GM19395 (cell line): ENCODE measurements at regions not wholly inside any gene's neighbourhood (a gene's known extent, or its start where the extent isn't known, plus 50 kb on each side); places are given as distances from the start of the nearest gene placed in this dataset.
"Not testable (repeated sequence)": the region's sequence is repeated elsewhere in the genome, so short reads cannot be mapped to it uniquely, and the experiment has no call there.

ENCODE experiments used
- ATAC-seq: cut with Tn5 transposase; IDR thresholded peaks from one replicate; pipeline ENCODE4 v1.9.1; 2021; ENCODE audit warnings: mild to moderate bottlenecking, moderate library complexity; ENCODE audit not compliant: unreplicated experiment

DNA sequence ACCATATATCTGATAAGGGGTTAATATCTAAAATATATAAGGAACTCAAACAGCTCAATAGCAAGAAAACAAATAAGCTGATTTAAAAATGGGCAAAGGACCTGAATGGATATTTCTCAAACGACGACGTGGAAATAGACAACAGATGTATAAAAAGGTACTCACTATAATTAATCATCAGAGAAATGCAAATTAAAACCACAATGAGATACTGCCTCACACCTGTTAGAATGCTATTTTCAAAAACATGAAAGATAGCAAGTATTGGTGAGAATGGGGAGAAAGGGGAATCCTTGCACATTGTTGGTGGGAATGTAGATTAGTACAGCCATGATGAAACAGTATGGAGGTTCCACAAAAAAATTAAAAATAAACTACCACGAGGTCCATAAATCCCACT is 163.2 kb downstream of the DKK1 start:
- no peak for ATAC-seq

DNA sequence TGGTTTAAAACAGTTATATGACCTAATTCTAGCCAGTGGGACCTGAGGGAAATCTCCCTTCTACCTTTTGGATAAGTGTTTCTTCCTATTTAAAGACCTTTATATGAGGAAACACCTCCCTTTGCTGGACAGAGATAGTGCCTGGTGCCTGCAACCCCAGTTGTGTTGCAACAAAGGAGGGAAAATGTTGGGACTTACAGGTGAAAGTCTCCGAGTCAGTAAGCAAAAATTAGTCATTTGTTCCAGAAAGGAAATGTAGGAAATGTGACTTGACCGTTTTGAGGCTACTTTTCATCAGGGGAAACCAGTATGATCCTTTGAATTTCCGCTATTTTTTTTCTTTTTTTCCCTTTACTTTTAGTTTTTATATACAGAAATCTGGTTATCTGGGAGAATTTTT is 165.5 kb downstream of the DKK1 start:
- no peak for ATAC-seq

DNA sequence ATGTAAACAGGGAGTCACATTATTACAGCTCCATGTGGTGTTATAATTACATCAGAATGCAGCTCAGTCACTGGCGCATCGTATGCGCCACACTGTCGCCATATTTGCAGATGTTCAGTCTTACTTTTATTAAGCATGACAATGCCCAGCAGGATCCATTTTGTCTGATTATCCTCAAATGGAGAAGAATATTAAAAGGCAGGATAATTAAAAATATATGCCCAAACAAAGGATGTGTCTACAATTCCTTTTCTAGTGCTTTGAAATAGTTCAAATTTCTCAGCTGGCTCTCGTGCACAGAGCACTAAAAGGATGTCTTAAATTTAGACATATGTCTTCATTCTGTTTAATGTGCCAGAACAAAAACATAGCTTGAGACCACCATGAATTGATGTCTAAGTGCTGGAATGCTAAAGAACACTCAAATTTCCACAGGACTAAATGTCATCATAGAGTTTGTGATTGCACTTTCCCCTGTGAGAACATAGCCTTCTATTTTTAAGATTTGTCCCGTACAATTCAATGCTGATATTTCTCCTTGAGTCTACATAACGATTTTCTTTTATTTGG is 168.0 kb downstream of the DKK1 start:
- ATAC-seq: no peak

DNA sequence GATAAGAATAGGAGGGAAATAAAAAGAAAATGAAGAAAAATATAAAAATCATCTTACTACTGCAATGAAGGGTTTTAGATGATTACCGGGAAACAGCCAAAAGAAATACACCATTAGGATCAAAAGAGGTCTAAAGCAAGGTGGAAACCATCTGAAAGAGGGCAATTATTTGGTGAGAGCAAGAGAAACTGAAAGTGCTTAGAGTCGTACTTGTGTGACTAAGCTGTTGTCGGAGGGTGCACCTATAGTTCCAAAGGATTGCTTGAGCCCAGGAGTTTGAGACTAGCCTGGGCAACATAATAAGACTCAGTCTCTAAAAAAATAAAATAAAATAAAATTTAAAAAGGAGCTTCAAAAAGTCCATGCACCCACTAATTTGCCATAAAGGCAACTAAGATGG is 169.5 kb downstream of the DKK1 start:
- peak; percentile 74 for ATAC-seq

DNA sequence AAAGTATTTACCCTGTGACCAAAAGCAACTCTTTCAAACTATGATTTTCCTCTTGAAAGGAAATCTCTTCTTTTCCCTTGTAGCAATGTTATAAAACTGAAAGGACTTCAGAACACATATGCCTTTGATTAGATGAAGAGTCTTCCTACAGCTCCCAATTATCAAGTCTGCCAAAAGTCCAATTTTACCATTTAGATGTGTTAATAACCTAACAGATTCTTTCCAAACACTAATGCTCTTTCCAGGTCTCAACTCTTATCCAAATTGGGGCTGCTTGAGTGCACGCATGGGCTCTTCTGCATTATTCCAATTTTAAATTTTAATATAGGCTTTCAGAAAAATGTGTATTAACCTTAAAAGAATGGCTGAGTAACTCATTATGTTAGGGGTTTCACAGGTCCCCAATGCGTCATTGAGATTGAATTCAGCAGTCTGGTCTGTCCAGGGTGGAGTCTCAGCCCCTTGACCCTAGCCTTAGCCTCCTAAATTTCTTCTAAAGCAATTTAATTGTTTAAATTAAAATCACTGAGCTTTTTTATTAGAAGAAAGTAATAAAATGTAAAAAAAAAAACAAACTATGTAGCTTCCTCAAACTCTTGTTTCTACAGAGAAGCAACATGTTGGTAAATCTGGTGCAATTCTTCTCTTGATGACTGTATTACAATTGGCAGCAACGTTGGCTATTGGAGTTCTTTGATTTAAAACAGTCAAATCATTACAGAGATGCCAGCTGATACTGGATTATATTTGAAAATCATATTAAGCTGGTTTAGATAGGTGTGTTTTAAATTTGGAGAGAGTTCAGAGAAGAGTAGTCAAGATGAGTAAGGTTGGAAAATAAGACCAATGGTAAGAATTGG is 170.4 kb downstream of the DKK1 start:
- no peak for ATAC-seq

DNA sequence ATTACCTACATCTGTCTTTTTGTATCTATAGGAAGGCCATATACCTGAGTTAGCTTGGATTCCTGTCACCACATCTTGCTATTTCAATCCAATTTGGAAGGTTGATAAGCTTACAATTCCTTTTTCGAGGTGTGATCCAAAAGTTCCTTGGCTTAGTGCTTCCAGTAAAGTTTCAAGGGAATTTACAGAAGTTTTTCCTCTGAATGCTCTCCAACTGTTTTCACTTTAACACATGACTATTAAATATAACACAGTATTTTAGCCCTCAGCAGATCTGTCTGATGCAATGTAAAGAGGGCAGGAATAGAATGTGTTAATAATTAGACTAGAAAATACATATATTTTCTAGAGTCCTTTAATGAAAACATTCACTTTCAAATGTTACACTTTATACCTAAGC is 171.4 kb downstream of the DKK1 start:
- ATAC-seq: no peak

DNA sequence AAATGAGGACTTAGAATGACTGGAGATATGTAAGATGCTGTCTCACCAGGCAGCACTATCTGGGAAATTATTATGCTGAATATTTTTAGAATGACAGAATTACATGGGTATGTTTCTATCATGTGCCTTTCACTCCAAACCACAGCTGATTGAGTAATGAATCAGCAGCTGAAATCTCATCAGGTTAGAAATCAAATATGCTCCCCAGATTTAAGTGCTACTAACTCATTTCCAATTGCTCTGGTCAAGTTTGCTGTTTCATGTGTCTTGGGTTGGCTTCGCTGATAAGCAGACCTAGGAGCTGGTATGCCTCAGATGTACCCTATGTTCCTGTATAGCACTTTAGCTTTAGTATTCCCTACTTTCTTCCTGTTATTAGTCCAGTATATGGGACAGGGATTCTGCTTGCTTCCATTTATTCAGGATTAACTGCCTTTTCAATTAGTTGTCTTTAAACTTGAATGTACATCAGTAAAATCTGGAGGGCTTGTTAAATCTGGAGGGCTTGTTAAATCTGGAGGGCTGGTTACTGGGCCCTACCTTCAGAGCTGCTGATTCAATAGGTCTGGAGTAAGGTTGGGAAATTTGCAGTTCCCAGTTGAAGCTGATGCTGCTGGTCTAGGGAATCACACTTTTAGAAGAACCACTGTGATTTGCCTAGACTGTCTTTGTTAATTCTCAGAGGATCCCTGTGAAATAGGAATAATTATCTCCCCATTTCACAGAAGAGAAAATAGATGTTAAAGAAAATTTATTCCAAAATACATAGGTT is 172.9 kb downstream of the DKK1 start:
- no peak for ATAC-seq

DNA sequence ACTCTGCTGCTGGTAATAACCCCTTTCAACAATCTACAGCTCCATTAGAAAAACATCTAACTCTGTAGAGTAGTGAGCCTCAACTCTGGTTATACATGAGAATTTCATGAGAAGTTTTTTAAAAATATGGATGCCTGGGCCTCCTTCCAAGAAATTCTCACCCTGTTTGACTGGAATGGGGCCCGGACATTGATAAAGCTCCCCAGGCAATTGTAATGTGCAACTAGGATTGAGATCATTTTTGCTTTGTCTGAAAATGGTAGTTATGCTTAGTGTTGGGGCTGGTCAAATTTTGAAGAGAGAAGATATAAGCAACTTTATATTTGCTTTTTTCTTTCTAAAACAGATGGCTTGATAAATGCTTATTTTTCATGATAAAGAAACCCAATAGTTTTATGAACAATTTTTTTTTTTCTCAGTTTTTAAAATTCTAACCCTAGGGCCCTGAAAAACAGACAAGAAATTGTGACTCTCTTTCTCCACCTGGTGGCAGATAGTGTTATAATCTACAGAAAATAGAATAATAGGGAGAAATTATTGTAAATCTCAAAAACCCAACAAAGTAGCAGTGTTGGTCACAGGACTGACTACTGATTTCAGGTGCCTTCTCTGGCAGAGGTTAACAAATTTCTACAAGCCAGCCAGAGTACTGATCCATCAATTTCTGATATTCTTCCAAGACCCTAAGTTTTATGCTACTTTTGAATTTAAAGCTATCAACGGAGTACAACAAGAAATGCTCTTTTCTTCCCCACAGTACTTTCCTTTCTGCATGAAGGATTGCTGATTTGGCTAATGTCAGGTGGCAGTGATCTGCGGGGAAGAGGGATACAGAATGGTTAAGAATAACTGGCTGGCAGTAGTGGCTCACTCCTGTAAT is 174.8 kb downstream of the DKK1 start:
- ATAC-seq: no peak

DNA sequence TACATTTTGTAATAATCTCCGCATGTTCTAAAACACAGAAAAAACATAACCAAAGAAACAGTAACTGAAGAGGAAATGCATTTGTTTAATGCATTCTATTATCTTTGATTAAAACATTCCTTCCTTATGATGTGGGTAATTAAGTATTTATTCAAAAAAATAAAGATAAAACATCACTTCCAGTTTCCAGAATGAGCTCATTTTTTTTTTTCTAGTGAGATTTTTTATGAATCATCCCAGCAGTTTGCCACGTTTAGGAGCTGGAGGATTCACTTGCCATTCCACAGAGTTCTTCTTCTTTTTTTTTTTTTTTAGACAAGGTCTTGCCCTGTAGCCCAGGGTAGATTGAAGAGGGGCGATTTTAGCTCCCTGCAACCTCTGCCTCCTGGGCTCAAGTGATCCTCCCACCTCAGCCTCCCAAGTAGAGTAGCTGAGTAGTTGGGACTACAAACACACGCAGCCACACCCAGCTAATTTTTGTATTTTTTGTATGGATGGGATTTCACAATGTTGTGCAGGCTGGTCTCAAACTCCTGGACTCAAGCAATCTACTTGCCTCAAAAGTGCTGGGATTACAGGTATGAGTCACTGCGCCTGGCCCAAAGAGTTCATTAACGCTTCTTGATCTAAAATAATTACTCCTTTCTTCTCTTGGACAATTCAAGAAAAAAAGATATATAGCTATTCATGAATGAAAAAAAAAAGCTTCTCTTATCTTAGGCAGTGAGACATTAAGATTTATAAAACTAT is 177.3 kb downstream of the DKK1 start:
- ATAC-seq: no peak

DNA sequence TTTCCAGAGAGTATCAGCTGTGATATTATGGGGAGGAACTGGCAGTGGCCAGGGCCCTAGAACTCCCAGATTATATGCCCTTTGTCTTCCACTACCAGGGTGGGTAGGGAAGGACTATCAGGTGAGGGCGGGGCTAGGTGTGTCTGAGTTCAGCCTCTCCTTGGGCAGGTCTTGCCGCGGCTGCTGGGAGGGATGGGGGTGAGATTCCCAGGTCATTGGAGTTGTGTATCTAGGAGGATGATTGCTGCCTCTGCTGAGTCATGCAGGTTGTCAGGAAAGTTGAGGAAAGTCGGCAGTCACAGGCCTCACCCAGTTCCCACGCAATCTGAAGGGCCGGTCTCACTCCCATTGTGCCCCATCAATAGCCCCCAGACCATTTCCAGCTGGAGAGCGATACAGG is 185.2 kb downstream of the DKK1 start:
- ATAC-seq: no peak

DNA sequence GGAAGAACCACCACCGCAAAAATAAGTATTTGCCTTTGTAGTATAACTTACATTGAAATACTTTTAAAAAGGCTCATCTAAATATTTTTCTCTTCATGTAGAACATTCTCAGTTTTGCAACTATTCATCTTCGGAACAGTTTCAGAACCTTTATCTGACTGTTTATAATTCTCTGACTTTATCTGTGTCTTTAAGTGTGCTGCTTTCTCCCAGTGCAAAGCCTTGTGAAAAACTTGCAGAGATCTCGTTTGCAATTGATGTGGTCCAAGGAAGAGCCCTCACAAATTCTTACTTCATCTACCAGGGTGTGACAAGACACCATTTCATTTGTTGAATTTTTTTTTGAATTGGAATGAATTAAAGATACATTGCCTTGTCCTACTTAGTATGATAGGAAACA is 186.4 kb downstream of the DKK1 start:
- no peak for ATAC-seq

DNA sequence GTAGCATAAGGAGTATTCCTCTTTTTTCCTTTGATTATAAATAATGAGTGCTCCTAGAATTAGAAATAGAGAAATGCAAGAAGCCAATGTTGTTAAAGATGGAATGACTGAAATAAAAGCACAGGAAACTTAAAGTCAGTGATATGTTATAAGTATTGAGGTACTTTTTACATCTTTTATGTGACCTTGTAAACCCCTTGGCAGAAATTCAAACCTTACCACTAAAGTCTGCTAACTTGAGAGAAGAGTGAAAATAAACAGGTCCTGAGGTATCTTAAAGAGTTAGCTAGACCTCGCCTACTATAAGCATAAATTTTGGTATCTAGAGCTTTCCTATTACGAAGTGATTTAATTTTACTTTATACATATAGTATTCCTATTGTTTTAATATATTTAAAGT is 188.2 kb downstream of the DKK1 start:
- ATAC-seq: no peak

DNA sequence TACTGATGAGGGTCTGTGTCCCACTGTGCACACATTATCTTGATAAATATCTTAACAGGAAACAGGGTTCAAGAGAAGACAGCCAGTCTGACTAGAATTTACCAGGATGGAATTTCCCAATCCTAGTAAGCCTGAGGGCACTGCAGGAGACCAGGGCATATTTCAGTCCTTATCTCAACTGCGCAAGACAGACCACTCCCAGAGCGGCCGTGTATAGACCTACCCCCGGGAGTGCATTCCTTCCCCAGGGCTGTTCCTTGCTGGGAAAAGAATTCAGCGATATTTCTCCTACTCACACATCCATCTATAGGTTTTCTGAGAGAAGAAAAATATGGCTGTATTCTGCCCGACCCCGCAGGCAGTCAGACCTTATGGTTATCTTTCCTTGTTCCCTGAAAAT is 191.3 kb downstream of the DKK1 start:
- ATAC-seq: not testable (repeated sequence)

DNA sequence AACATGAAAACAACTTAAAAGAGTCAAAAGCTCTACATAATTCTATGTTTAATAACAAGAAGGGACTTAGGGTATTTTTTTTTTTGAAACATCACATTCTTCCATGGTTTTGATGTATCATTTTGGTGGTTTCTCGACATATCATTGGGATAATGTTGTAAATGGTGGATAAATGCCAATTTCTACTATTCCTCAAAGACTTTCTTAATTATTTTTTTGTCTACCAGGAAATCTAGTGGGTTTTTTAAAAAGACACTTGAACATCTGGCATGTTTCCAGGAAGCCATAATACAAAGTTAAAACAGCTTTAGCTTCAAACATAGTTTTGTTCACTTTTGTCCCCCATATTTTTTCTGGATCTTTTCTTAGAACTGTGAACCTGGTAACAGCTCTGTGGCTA is 200.4 kb downstream of the DKK1 start:
- ATAC-seq: no peak

DNA sequence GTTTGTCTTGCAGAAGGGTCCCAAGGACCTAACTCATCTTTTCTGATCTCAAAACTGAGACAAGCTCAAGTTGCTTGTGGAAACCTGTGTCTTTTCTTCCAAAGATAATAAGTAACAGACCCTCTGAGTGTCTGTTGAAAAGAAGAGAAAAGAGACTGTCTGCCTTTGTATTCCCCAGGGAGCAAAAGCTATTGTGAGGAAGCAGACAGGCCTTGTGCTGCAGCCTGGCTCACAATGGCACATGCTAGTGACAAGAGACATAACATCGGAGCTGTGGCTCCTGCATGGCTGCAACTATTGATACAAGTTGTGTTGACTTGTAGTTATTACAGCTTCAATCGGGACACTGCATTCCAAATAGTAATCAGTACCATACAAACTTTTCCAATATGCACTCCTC is 202.9 kb downstream of the DKK1 start:
- ATAC-seq: no peak

DNA sequence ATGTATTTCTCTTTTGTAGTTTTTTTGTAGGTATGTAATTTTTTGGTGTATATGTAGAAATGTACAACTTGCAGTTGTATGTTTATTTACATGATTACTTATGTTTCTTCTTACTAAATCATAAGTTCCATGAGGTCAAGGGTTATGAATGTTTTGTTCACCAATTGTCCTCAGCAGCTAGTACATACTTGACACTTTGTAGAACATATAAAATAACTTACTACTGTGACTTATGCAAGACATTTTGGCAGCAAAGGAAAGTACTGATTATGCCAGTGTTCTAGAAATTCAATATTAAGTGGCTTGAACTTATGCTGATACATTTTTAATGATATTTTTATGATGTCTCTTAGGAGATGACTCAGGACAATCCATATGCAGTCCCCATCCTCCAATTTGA is 209.6 kb downstream of the DKK1 start:
- no peak for ATAC-seq

DNA sequence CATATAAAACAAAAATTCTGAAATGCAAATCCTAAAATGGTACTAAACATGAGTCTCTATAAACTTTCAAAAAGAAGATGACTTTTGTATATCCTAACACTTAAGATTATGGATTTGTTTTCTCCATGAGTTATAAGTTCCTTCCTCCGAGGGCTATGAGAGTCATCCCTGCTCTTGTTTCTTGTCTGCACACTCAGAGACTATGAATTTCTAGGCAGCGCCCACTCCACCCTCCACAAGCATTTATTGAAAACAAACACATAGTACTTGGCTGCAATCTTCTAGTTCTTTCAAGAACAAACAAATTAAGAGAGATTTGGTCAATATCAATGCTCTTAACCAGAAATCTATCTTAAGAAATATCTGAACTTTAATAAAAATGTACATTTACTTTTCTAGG is 211.7 kb downstream of the DKK1 start:
- ATAC-seq: no peak

DNA sequence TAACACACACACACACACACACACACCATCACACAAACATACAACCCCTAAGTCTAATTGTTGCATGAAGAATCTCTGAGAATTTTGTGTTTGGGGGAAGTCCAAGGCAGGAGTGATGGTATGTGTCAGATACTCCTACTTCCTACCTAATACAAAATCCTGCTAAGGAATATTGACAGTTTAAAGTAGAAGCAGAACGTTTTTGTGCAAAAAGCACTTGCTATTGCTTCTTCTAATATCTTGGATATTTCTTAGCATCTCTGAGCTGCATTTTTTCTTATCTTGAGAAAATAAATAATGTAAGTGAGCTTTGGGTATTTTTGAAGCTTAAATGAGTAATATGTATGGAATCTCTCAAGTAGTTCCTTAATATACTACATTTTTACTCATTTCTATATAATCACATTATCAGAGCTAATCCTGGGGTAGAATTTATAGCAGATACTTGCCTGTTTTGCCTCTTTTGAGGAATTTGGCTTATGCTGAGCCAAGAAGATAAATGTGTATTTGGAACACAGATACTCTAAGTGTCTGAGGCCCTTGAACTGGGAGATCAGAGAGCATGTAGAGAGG is 212.3 kb downstream of the DKK1 start:
- no peak for ATAC-seq

DNA sequence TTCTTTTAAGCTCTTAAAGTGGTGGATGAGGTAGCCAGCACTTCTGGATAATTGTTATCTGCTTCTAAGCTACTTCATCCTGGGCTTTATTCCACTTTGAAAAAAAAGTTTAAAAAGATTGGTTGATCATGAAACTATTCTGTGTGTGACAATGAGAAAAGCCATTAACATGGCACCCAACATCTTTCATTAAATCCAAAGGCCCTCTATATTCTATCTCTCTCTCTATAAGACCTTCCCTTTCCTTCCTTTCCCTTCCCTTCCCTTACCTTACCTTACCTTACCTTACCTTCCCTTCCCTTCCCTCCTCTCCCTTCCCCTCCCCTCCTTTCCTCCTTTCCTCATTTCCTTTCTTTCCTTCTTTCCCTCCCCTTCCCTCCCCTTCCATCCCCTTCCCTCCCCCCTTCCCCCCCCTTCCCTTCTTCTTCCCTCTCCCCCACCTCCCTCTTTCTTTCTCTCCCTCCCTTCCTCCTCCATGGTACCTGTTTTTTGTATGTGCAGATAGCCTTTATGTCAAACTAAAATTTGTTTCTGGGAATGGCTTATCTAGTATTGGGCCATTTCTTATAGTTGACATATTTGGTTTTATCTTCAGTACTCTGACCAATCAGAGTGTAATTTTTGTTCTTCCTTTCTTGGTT is 218.7 kb downstream of the DKK1 start:
- ATAC-seq: no peak

DNA sequence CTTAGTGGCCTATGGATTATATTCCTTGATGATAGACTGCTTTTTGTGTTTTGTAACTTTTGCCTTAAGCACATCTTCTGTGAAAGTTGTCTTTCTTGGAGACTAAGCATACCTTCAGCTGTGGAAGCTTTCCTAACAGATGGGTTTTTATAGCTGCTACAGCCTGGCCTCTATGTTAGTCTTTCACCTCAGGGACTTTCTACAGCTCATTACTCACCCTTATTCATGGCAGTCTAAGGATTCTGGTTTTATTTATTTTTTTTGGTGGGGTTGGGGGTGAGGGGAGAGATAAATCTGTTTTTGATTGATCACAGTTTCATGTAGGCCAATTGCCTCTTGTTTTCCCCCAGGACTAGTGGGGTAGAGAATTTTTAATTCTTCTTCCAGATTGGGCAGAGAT is 219.9 kb downstream of the DKK1 start:
- ATAC-seq: no peak
